Right atrium auricular region (tissue), 2 donors: ENCODE measurements at regions not wholly inside any gene's neighbourhood (a gene's known extent, or its start where the extent isn't known, plus 50 kb on each side); places are given as distances from the start of the nearest gene placed in this dataset.

Source experiments
- DNase-seq: peaks from one replicate; pipeline ENCODE4 v3.0.0-alpha.2; 2019; ENCODE audit warnings: low spot score
- H3K27ac ChIP-seq, 2 donors: fragments of 200-600 bp; sonication (generic); 1 replicate in 1 of 2; 2 replicates in 1 of 2; pipeline ENCODE4 v1.5.1; 2016 to 2019
- H3K27me3 ChIP-seq, 2 donors: fragments of 200-600 bp; sonication (generic); one replicate each; pipeline versions ENCODE4 v1.5.1 to v1.6.0; 2017 to 2019
- H3K36me3 ChIP-seq: fragments of 200-600 bp; sonication (generic); one replicate; pipeline ENCODE4 v1.5.1; 2016
- H3K4me1 ChIP-seq, 2 donors: fragments of 200-600 bp; sonication (generic); one replicate each; pipeline versions ENCODE4 v1.5.1 to v1.6.0; 2017 to 2019
- H3K4me3 ChIP-seq, 2 donors: fragments of 200-600 bp; sonication (generic); 1 replicate in 1 of 2; 2 replicates in 1 of 2; pipeline ENCODE4 v1.5.1; 2017 to 2019; ENCODE audit warnings: mild to moderate bottlenecking in 1 of 2, moderate library complexity in 1 of 2
- H3K9me3 ChIP-seq, 2 donors: fragments of 200-600 bp; sonication (generic); one replicate each; pipeline ENCODE4 v1.5.1; 2019
- CTCF ChIP-seq, 2 donors: fragments of 200-600 bp; sonication (generic); IDR thresholded peaks; one replicate each; pipeline ENCODE4 v1.5.1; 2019; ENCODE audit warnings: antibody characterized with exemption in 2 of 2

- no peaks in the 10 kb centered on the region for H3K4me1 ChIP-seq
- no peaks in the 10 kb centered on the region for H3K9me3 ChIP-seq
- no peak for DNase-seq
- TF ChIP-seq CTCF (IDR thresholded peaks at IDR 0.05): no peak
- H3K36me3 ChIP-seq: no peaks in the 10 kb centered on the region
- H3K27ac ChIP-seq: no peak overlapping the region
- no peak overlapping the region for H3K4me3 ChIP-seq
- H3K27me3 ChIP-seq: no peaks in the 10 kb centered on the region
These were observed 187.8 kb upstream of the OLFM3 start for GRCh38 chr1:102184477-102184876.

GRCh38 chr1:102183711-102184110, 187.0 kb upstream of the OLFM3 start:
- TF ChIP-seq CTCF (IDR thresholded peaks at IDR 0.05): no peak
- Histone ChIP-seq H3K27ac (no peak overlapping the region), H3K4me1 (no peaks in the 10 kb centered on the region), H3K27me3 (no peaks in the 10 kb centered on the region), H3K9me3 (no peaks in the 10 kb centered on the region), H3K36me3 (no peaks in the 10 kb centered on the region), H3K4me3 (no peak overlapping the region)
- no peak for DNase-seq

GRCh38 chr1:102182603-102183260, 186.0 kb upstream of the OLFM3 start:
- no peaks in the 10 kb centered on the region for H3K36me3 ChIP-seq
- H3K27ac ChIP-seq: no peak overlapping the region
- no peaks in the 10 kb centered on the region for H3K9me3 ChIP-seq
- DNase-seq: no peak
- no peaks in the 10 kb centered on the region for H3K27me3 ChIP-seq
- no peak overlapping the region for H3K4me3 ChIP-seq
- no peaks in the 10 kb centered on the region for H3K4me1 ChIP-seq
- no peak for TF ChIP-seq CTCF (IDR thresholded peaks at IDR 0.05)

GRCh38 chr1:102181341-102181740, 184.6 kb upstream of the OLFM3 start:
- no peak for DNase-seq
- no peak for TF ChIP-seq CTCF (IDR thresholded peaks at IDR 0.05)
- Histone ChIP-seq H3K36me3 (no peaks in the 10 kb centered on the region), H3K27ac (no peak overlapping the region), H3K4me3 (no peak overlapping the region), H3K4me1 (no peaks in the 10 kb centered on the region), H3K27me3 (no peaks in the 10 kb centered on the region), H3K9me3 (no peaks in the 10 kb centered on the region)

- DNase-seq: no peak
- no peaks in the 10 kb centered on the region for H3K27me3 ChIP-seq
- no peak for TF ChIP-seq CTCF (IDR thresholded peaks at IDR 0.05)
These were observed 181.8 kb upstream of the OLFM3 start for GRCh38 chr1:102178480-102178879.

GRCh38 chr1:102174259-102174863, 177.6 kb upstream of the OLFM3 start:
- Histone ChIP-seq H3K4me1 (no peaks in the 10 kb centered on the region), H3K4me3 (no peak overlapping the region), H3K27ac (no peak overlapping the region), H3K27me3 (no peaks in the 10 kb centered on the region), H3K9me3 (no peaks in the 10 kb centered on the region), H3K36me3 (no peaks in the 10 kb centered on the region)
- no peak for DNase-seq
- TF ChIP-seq CTCF (IDR thresholded peaks at IDR 0.05): no peak

More at GRCh38 chr1:102178480-102178879, 181.8 kb upstream of the OLFM3 start:
- Histone ChIP-seq H3K27ac (no peak overlapping the region), H3K4me1 (no peaks in the 10 kb centered on the region), H3K36me3 (no peaks in the 10 kb centered on the region), H3K4me3 (no peak overlapping the region), H3K9me3 (no peaks in the 10 kb centered on the region)
